Kidney epithelial cell (primary cell): ENCODE measurements at regions not wholly inside any gene's neighbourhood (a gene's known extent, or its start where the extent isn't known, plus 50 kb on each side); places are given as distances from the start of the nearest gene placed in this dataset.
"Not testable (repeated sequence)": the region's sequence is repeated elsewhere in the genome, so short reads cannot be mapped to it uniquely, and the experiment has no call there.

Experiments
- DNase-seq: peaks from one replicate; pipeline ENCODE4 v3.0.0-alpha.2; 2010; ENCODE audit warnings: low read depth
- H3K27me3 ChIP-seq: 2 replicates; pipeline ENCODE4 v1.6.0; 2011; ENCODE audit warnings: low read length; ENCODE audit not compliant: control insufficient read depth, insufficient read depth
- H3K36me3 ChIP-seq: 2 replicates; pipeline ENCODE4 v1.5.1; 2011; ENCODE audit warnings: low read length; ENCODE audit not compliant: control insufficient read depth, insufficient read depth
- H3K4me3 ChIP-seq: 2 replicates; pipeline ENCODE4 v1.5.1; 2011; ENCODE audit warnings: low read depth, mild to moderate bottlenecking, control low read depth, low read length
- TF ChIP-seq, protein P1 (sequence below): IDR thresholded peaks from 2 replicates; pipeline ENCODE4 v1.5.1; 2011; ENCODE audit warnings: mild to moderate bottlenecking, moderate library complexity, low read length, control low read depth, inconsistent platforms; ENCODE audit not compliant: insufficient read depth, poor library complexity, severe bottlenecking

- no peaks in the 10 kb centered on the region for H3K27me3 ChIP-seq
- H3K4me3 ChIP-seq = no peak overlapping the region
- TF ChIP-seq, protein P1, sequence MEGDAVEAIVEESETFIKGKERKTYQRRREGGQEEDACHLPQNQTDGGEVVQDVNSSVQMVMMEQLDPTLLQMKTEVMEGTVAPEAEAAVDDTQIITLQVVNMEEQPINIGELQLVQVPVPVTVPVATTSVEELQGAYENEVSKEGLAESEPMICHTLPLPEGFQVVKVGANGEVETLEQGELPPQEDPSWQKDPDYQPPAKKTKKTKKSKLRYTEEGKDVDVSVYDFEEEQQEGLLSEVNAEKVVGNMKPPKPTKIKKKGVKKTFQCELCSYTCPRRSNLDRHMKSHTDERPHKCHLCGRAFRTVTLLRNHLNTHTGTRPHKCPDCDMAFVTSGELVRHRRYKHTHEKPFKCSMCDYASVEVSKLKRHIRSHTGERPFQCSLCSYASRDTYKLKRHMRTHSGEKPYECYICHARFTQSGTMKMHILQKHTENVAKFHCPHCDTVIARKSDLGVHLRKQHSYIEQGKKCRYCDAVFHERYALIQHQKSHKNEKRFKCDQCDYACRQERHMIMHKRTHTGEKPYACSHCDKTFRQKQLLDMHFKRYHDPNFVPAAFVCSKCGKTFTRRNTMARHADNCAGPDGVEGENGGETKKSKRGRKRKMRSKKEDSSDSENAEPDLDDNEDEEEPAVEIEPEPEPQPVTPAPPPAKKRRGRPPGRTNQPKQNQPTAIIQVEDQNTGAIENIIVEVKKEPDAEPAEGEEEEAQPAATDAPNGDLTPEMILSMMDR = no peak
- DNase-seq = no peak
- no peaks in the 10 kb centered on the region for H3K36me3 ChIP-seq
Observed at GRCh38 chr4:110335399-110335798, 137.0 kb upstream of the ELOVL6 start.

- TF ChIP-seq, protein P1 = no peak
- Histone ChIP-seq H3K27me3 (no peaks in the 10 kb centered on the region), H3K36me3 (no peaks in the 10 kb centered on the region), H3K4me3 (no peak overlapping the region)
- no peak for DNase-seq
Observed at GRCh38 chr4:110332483-110332882, 134.1 kb upstream of the ELOVL6 start.

DNA sequence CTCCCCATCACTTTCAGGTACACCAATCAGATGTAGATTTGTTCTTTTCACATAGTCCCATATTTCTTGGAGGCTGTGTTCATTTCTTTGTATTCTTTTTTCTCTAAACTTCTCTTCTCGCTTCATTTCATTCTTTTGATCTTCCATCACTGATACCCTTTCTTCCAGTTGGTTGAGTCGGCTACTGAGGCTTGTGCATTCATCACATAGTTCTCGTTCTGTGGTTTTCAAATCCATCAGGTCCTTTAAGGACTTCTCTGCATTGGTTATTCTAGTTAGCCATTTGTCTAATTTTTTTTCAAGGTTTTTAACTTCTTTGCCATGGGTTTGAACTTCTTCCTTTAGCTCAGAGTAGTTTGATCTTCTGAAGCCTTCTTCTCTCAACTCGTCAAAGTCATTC is 128.0 kb upstream of the ELOVL6 start:
- DNase-seq, H3K27me3 ChIP-seq: not testable (repeated sequence)

GRCh38 chr4:110310795-110311194 is 112.4 kb upstream of the ELOVL6 start:
- Histone ChIP-seq H3K4me3 (no peak overlapping the region), H3K27me3 (no peaks in the 10 kb centered on the region), H3K36me3 (no peaks in the 10 kb centered on the region)
- no peak for DNase-seq
- TF ChIP-seq, protein P1 = no peak

More for the DNA sequence above, 128.0 kb upstream of the ELOVL6 start:
- H3K4me3 ChIP-seq, H3K36me3 ChIP-seq: not testable (repeated sequence)

GRCh38 chr4:110309675-110310074 is 111.3 kb upstream of the ELOVL6 start:
- Histone ChIP-seq H3K27me3 (no peaks in the 10 kb centered on the region), H3K4me3 (no peak overlapping the region), H3K36me3 (no peaks in the 10 kb centered on the region)
- TF ChIP-seq, protein P1 = no peak
- no peak for DNase-seq

DNA sequence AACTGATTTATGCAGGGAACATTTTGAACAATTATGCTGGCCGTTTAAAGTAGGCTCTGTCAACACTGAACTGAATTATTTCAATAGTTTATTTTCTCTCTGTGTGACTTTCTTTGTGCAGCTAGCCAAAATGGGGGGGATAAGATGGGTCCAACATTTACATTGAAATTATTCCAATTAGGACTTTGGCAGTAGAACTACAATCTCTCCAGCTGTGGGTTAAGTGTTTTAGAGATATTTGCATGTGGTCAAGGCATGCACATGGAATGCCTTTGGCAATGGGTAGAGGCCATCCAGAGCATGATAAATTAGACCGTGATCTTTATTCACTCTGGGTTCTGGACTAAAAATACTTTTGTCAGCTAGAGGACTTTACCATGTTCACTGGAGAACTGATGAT is 107.9 kb upstream of the ELOVL6 start:
- no peak overlapping the region for H3K4me3 ChIP-seq
- H3K36me3 ChIP-seq = no peaks in the 10 kb centered on the region
- no peak for DNase-seq
- TF ChIP-seq, protein P1 = no peak
- H3K27me3 ChIP-seq = no peaks in the 10 kb centered on the region

- Histone ChIP-seq H3K27me3 (no peaks in the 10 kb centered on the region), H3K4me3 (no peak overlapping the region), H3K36me3 (no peaks in the 10 kb centered on the region)
- DNase-seq = no peak
- TF ChIP-seq, protein P1 = no peak
Observed at GRCh38 chr4:110305455-110305854, 107.0 kb upstream of the ELOVL6 start.
